ENCODE measurements at regions not wholly inside any gene's neighbourhood (a gene's known extent, or its start where the extent isn't known, plus 50 kb on each side); places are given as distances from the start of the nearest gene placed in this dataset.

DNA sequence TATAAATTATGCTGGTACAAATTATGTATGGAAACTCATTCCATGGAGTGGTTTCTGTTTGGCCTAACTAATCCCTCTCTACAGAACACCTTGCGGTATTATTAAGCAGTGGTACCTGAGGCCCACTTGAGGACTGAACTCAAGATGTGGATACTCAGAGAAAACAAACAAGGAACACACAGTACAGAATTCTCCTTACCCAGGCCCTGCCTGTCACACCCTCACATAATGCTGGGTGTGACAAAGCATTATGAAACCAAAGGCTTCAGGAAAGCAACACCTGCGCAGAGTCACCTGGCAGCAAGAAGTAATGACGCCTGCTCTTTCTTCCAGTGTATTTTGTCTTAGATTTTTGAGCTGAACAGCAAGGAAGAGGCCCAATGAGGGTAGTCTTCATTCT lies 264.7 kb downstream of the PAX3 start:
- H3K79me2 ChIP-seq (ENCODE audit: low read length): no peaks in the 10 kb centered on the region
- BruUV-seq (replicated peaks): no TSS peak
- CTCF ChIA-PET: no interaction called here
- H3F3A ChIP-seq (ENCODE audit: low read length, unreplicated experiment): no peaks in the 10 kb centered on the region
- no peaks in the 10 kb centered on the region for H3K9me2 ChIP-seq (replicated peaks; ENCODE audit: low read length)
- H3K27me3 ChIP-seq (ENCODE audit: low read length): peaks cover 9% of the 10 kb centered on the region; the same call in 1 of the 2 replicates
- ATAC-seq (no peak), DNase-seq (no peak)
- H3K27ac ChIP-seq (ENCODE audit: low read length): no peak overlapping the region
- TF ChIP-seq, protein P1, sequence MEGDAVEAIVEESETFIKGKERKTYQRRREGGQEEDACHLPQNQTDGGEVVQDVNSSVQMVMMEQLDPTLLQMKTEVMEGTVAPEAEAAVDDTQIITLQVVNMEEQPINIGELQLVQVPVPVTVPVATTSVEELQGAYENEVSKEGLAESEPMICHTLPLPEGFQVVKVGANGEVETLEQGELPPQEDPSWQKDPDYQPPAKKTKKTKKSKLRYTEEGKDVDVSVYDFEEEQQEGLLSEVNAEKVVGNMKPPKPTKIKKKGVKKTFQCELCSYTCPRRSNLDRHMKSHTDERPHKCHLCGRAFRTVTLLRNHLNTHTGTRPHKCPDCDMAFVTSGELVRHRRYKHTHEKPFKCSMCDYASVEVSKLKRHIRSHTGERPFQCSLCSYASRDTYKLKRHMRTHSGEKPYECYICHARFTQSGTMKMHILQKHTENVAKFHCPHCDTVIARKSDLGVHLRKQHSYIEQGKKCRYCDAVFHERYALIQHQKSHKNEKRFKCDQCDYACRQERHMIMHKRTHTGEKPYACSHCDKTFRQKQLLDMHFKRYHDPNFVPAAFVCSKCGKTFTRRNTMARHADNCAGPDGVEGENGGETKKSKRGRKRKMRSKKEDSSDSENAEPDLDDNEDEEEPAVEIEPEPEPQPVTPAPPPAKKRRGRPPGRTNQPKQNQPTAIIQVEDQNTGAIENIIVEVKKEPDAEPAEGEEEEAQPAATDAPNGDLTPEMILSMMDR (conservative IDR thresholded peaks at IDR 0.05; ENCODE audit: low read depth, low read length): no peak
- TF ChIP-seq EZH2phosphoT487 (IDR thresholded peaks at IDR 0.05; ENCODE audit: borderline replicate concordance, low read length): no peak
- TF ChIP-seq EZH2 (IDR thresholded peaks at IDR 0.05; ENCODE audit: low read length, unreplicated experiment): no peak
- no peak overlapping the region for H2AFZ ChIP-seq (ENCODE audit: low read length)
- POLR2A ChIA-PET (ENCODE audit: unreplicated experiment): no interaction called here
- H3K36me3 ChIP-seq (ENCODE audit: low read depth, low read length): no peaks in the 10 kb centered on the region
- intact Hi-C loops (cut with micrococcal nuclease): no loop called here
- no peaks in the 10 kb centered on the region for H4K20me1 ChIP-seq (ENCODE audit: low read length)
- H3K4me2 ChIP-seq (ENCODE audit: low read length): no peak overlapping the region
- no peaks in the 10 kb centered on the region for H3K9me3 ChIP-seq (ENCODE audit: low read length)
- H3K4me3 ChIP-seq (ENCODE audit: low read length): no peak overlapping the region
- H3K4me1 ChIP-seq (ENCODE audit: insufficient read depth, low read length): no peaks in the 10 kb centered on the region
- no peak overlapping the region for H3K9ac ChIP-seq (ENCODE audit: low read length)

DNA sequence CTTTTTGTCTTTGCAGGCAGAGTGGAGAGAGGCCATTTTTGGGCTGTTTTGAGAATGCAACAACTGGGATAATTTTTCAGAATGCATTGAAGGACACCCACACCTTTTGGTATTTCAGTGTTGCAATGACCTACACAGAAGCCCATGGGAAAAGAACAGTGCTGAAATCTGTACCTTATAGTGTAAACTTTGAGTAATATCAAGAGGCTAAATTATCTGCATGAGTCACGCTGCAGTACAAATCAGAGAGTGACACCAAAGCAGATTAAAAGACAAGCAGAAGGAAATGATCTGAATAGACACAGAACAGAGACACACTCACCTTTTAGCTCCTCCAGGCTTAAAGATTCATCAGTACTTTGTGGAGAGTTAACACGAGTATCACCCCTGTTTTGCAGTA lies 265.3 kb downstream of the PAX3 start:
- Histone ChIP-seq H3K36me3 (ENCODE audit: low read depth, low read length) (no peaks in the 10 kb centered on the region), H3F3A (ENCODE audit: low read length, unreplicated experiment) (no peaks in the 10 kb centered on the region), H3K79me2 (ENCODE audit: low read length) (no peaks in the 10 kb centered on the region), H4K20me1 (ENCODE audit: low read length) (no peaks in the 10 kb centered on the region), H3K9ac (ENCODE audit: low read length) (no peak overlapping the region), H3K27ac (ENCODE audit: low read length) (no peak overlapping the region), H3K4me1 (ENCODE audit: insufficient read depth, low read length) (no peaks in the 10 kb centered on the region), H2AFZ (ENCODE audit: low read length) (no peak overlapping the region), H3K9me3 (ENCODE audit: low read length) (no peaks in the 10 kb centered on the region), H3K27me3 (ENCODE audit: low read length) (peaks cover 9% of the 10 kb centered on the region), H3K4me2 (ENCODE audit: low read length) (no peak overlapping the region), H3K9me2 (replicated peaks; ENCODE audit: low read length) (no peaks in the 10 kb centered on the region), H3K4me3 (ENCODE audit: low read length) (no peak overlapping the region)
- ATAC-seq (peak; percentile 33; the same call in 1 of the 2 replicates), DNase-seq (peak; percentile 26)
- ChIA-PET CTCF (no interaction called here), POLR2A (ENCODE audit: unreplicated experiment) (no interaction called here)
- TF ChIP-seq, protein P1 (conservative IDR thresholded peaks at IDR 0.05; ENCODE audit: low read depth, low read length): no peak
- TF ChIP-seq EZH2phosphoT487 (IDR thresholded peaks at IDR 0.05; ENCODE audit: borderline replicate concordance, low read length): no peak
- TF ChIP-seq EZH2 (IDR thresholded peaks at IDR 0.05; ENCODE audit: low read length, unreplicated experiment): no peak
- intact Hi-C loops (cut with micrococcal nuclease): no loop called here
- BruUV-seq (replicated peaks): no TSS peak

DNA sequence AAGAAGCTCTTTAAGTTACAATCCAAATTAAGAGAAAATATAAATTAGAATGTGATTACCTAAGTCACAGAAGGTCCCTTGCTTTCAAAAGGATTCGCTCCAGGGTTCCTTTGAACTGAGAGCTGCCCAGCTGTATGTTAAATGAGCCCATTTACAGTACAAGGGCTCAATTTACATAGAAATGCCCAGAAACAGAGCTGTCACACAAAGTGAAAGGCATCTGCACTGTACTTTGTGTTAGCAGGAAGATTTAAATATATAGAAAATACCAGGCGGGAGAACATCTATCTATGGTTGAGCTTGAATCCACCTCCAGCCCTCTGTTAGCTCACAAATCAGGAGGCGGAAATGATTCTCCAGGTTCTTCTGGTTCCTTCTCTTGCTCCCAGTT lies 272.9 kb downstream of the PAX3 start:
- Histone ChIP-seq H3K4me1 (ENCODE audit: insufficient read depth, low read length) (no peaks in the 10 kb centered on the region), H3K27ac (ENCODE audit: low read length) (no peak overlapping the region), H3K27me3 (ENCODE audit: low read length) (peaks cover 12% of the 10 kb centered on the region), H3K9me3 (ENCODE audit: low read length) (no peaks in the 10 kb centered on the region), H3K4me2 (ENCODE audit: low read length) (no peak overlapping the region), H3K79me2 (ENCODE audit: low read length) (no peaks in the 10 kb centered on the region), H3K4me3 (ENCODE audit: low read length) (no peak overlapping the region), H3K36me3 (ENCODE audit: low read depth, low read length) (no peaks in the 10 kb centered on the region), H3F3A (ENCODE audit: low read length, unreplicated experiment) (no peaks in the 10 kb centered on the region), H2AFZ (ENCODE audit: low read length) (no peak overlapping the region), H4K20me1 (ENCODE audit: low read length) (no peaks in the 10 kb centered on the region), H3K9ac (ENCODE audit: low read length) (no peak overlapping the region), H3K9me2 (replicated peaks; ENCODE audit: low read length) (no peaks in the 10 kb centered on the region)
- ChIA-PET POLR2A (ENCODE audit: unreplicated experiment) (no interaction called here), CTCF (interaction anchor here (0.6 to 1.1 kb wide), 2 partner anchors 13 to 27 kb away, joined by 3 to 6 read pairs; no protein-coding TSS in a partner anchor)
- intact Hi-C loops (cut with micrococcal nuclease): loop anchor here (1.0 kb wide), 1 partner anchor 568 kb away; no protein-coding TSS in a partner anchor
- ATAC-seq (no peak), DNase-seq (no peak)
- no TSS peak for BruUV-seq (replicated peaks)
- no peak for TF ChIP-seq EZH2phosphoT487 (IDR thresholded peaks at IDR 0.05; ENCODE audit: borderline replicate concordance, low read length)
- TF ChIP-seq EZH2 (IDR thresholded peaks at IDR 0.05; ENCODE audit: low read length, unreplicated experiment): no peak
- TF ChIP-seq, protein P1 (conservative IDR thresholded peaks at IDR 0.05; ENCODE audit: low read depth, low read length): no peak
